ENCODE measurements at regions not wholly inside any gene's neighbourhood (a gene's known extent, or its start where the extent isn't known, plus 50 kb on each side); places are given as distances from the start of the nearest gene placed in this dataset.

- H3K4me3 Mint-ChIP-seq (ENCODE audit: low read depth), result no peak overlapping the region
- TF ChIP-seq, protein P1, sequence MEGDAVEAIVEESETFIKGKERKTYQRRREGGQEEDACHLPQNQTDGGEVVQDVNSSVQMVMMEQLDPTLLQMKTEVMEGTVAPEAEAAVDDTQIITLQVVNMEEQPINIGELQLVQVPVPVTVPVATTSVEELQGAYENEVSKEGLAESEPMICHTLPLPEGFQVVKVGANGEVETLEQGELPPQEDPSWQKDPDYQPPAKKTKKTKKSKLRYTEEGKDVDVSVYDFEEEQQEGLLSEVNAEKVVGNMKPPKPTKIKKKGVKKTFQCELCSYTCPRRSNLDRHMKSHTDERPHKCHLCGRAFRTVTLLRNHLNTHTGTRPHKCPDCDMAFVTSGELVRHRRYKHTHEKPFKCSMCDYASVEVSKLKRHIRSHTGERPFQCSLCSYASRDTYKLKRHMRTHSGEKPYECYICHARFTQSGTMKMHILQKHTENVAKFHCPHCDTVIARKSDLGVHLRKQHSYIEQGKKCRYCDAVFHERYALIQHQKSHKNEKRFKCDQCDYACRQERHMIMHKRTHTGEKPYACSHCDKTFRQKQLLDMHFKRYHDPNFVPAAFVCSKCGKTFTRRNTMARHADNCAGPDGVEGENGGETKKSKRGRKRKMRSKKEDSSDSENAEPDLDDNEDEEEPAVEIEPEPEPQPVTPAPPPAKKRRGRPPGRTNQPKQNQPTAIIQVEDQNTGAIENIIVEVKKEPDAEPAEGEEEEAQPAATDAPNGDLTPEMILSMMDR (IDR thresholded peaks at IDR 0.05; ENCODE audit: unreplicated experiment), result no peak
- H3K4me1 Mint-ChIP-seq (ENCODE audit: low read depth), result no peaks in the 10 kb centered on the region
- peaks cover 13% of the 10 kb centered on the region for H3K27me3 Mint-ChIP-seq
- H3K9me3 Mint-ChIP-seq (ENCODE audit: low read depth), result no peaks in the 10 kb centered on the region
- no peak overlapping the region for H3K27ac Mint-ChIP-seq
- DNase-seq (ENCODE audit: low spot score, unreplicated experiment), result no peak
- H3K36me3 Mint-ChIP-seq (ENCODE audit: insufficient read depth), result no peaks in the 10 kb centered on the region
Observed at GRCh38 chr1:14320986-14321385, 277.5 kb upstream of the KAZN start.

- H3K4me1 Mint-ChIP-seq (ENCODE audit: low read depth), result no peaks in the 10 kb centered on the region
- TF ChIP-seq, protein P1 (IDR thresholded peaks at IDR 0.05; ENCODE audit: unreplicated experiment), result no peak
- H3K27me3 Mint-ChIP-seq, result peaks cover 15% of the 10 kb centered on the region
- no peak overlapping the region for H3K4me3 Mint-ChIP-seq (ENCODE audit: low read depth)
- DNase-seq (ENCODE audit: low spot score, unreplicated experiment), result no peak
- H3K36me3 Mint-ChIP-seq (ENCODE audit: insufficient read depth), result no peaks in the 10 kb centered on the region
- H3K27ac Mint-ChIP-seq, result no peak overlapping the region
- H3K9me3 Mint-ChIP-seq (ENCODE audit: low read depth), result no peaks in the 10 kb centered on the region
Observed at GRCh38 chr1:14321422-14321821, 277.1 kb upstream of the KAZN start.

GRCh38 chr1:14323568-14324247 lies 274.8 kb upstream of the KAZN start:
- Mint-ChIP-seq H3K4me3 (ENCODE audit: low read depth) (no peak overlapping the region), H3K27me3 (peaks cover 17% of the 10 kb centered on the region), H3K27ac (no peak overlapping the region), H3K9me3 (ENCODE audit: low read depth) (no peaks in the 10 kb centered on the region), H3K4me1 (ENCODE audit: low read depth) (no peaks in the 10 kb centered on the region), H3K36me3 (ENCODE audit: insufficient read depth) (no peaks in the 10 kb centered on the region)
- TF ChIP-seq, protein P1 (IDR thresholded peaks at IDR 0.05; ENCODE audit: unreplicated experiment), result no peak
- no peak for DNase-seq (ENCODE audit: low spot score, unreplicated experiment)

- Mint-ChIP-seq H3K4me3 (ENCODE audit: low read depth) (no peak overlapping the region), H3K27me3 (peaks cover 17% of the 10 kb centered on the region), H3K4me1 (ENCODE audit: low read depth) (no peaks in the 10 kb centered on the region), H3K27ac (no peak overlapping the region), H3K36me3 (ENCODE audit: insufficient read depth) (no peaks in the 10 kb centered on the region), H3K9me3 (ENCODE audit: low read depth) (no peaks in the 10 kb centered on the region)
- TF ChIP-seq, protein P1 (IDR thresholded peaks at IDR 0.05; ENCODE audit: unreplicated experiment), result no peak
- DNase-seq (ENCODE audit: low spot score, unreplicated experiment), result no peak
Observed at GRCh38 chr1:14324248-14324630, 274.2 kb upstream of the KAZN start.

- no peak for DNase-seq (ENCODE audit: low spot score, unreplicated experiment)
- Mint-ChIP-seq H3K36me3 (ENCODE audit: insufficient read depth) (no peaks in the 10 kb centered on the region), H3K4me3 (ENCODE audit: low read depth) (no peak overlapping the region), H3K27ac (no peak overlapping the region), H3K9me3 (ENCODE audit: low read depth) (no peaks in the 10 kb centered on the region), H3K27me3 (peaks cover 15% of the 10 kb centered on the region), H3K4me1 (ENCODE audit: low read depth) (no peaks in the 10 kb centered on the region)
- TF ChIP-seq, protein P1 (IDR thresholded peaks at IDR 0.05; ENCODE audit: unreplicated experiment), result no peak
Observed at GRCh38 chr1:14326857-14327256, 271.6 kb upstream of the KAZN start.
